AG10803 (cell line): ENCODE measurements at regions not wholly inside any gene's neighbourhood (a gene's known extent, or its start where the extent isn't known, plus 50 kb on each side); places are given as distances from the start of the nearest gene placed in this dataset.
"Not testable (repeated sequence)": the region's sequence is repeated elsewhere in the genome, so short reads cannot be mapped to it uniquely, and the experiment has no call there.

Experiments used
- DNase-seq: peaks from one replicate; pipeline ENCODE4 v3.0.0; 2010; ENCODE audit warnings: low read depth
- H3K4me3 ChIP-seq: 2 replicates; pipeline ENCODE4 v1.5.1; 2011; ENCODE audit warnings: mild to moderate bottlenecking, low read length, control low read depth
- TF ChIP-seq, protein P1 (sequence below): conservative IDR thresholded peaks from 2 replicates; pipeline ENCODE4 v1.5.1; 2011; ENCODE audit warnings: mild to moderate bottlenecking, low read length, control low read depth, inconsistent platforms

DNA sequence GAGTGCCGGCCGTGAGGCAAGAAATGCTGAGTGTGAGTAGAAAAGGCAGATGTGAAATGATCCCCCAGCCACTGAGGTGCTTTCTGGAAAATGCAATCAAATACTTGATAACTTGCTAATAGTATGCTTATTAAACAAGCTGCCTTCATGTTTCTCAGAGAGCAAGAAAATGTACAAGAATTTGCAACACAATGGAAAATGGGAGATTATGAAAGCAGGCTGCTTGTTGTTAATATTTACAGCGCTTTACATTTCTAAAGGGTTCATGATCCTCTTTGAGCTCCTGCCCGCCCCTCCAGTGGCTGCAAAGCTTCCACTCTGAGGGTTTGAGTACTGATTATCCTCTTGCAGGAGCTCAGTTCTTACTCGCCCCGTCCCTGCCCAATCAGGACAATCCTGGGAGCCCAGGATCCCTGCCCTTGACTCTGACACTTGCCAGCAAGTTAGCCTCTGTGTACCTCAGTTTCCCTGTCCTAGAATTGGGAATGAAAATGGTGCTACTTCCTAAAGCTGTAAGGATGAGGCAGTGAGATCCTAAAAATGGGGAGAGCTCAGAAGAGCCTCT, 645.1 kb downstream of the TBC1D22A start:
- no peak for DNase-seq
- H3K4me3 ChIP-seq, result no peak overlapping the region
- TF ChIP-seq, protein P1, sequence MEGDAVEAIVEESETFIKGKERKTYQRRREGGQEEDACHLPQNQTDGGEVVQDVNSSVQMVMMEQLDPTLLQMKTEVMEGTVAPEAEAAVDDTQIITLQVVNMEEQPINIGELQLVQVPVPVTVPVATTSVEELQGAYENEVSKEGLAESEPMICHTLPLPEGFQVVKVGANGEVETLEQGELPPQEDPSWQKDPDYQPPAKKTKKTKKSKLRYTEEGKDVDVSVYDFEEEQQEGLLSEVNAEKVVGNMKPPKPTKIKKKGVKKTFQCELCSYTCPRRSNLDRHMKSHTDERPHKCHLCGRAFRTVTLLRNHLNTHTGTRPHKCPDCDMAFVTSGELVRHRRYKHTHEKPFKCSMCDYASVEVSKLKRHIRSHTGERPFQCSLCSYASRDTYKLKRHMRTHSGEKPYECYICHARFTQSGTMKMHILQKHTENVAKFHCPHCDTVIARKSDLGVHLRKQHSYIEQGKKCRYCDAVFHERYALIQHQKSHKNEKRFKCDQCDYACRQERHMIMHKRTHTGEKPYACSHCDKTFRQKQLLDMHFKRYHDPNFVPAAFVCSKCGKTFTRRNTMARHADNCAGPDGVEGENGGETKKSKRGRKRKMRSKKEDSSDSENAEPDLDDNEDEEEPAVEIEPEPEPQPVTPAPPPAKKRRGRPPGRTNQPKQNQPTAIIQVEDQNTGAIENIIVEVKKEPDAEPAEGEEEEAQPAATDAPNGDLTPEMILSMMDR, result no peak

DNA sequence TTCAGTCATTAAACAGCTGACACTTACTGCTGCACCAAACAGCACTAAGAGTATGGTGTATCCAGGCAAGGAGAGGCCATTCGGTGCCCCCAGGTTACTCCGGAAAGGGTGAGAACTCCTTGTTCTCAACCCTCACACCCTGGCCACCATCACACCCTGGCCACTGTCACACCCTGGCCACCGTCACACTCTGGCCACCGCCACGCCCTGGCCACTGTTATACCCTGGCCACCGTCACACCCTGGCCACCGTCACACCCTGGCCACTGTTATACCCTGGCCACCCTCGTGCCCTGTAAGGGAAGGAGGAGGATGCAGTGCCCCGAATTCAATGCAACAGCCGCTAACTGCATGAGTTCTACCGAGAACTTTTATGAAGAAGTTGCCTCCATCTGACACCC, 644.4 kb downstream of the TBC1D22A start:
- no peak overlapping the region for H3K4me3 ChIP-seq
- DNase-seq, result no peak
- TF ChIP-seq, protein P1, result no peak

DNA sequence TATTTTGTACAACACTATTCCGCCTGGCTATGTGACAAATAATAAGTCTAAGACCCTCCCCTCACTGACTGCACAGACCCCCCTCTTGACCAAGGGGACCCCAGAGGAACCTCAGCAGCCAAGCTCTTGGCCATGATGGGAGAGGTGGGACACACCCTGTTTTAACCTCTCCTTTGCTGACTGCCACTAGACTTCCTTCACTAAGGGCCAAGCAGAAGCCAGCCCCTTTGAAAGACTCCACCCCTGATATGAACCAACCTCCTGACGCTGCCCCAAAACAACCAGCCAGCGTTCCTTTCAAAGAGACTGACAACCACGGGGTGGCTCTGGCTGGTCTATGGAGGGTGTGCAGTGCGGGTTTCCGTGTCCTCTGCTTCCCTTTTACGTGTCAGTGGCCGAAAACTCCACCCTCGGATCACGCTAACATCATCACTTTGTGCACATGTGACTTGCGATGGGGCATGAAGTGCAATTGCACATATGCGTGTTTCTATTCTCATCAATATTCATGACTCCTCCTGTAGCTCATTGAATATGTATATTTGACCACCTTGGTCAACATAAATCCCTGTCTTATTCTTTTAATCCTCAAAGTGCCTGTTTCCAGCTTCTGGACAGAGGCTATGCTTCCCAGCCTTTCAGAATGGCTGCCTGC, 643.9 kb downstream of the TBC1D22A start:
- no peak for DNase-seq
- TF ChIP-seq, protein P1, result no peak
- H3K4me3 ChIP-seq, result no peak overlapping the region

DNA sequence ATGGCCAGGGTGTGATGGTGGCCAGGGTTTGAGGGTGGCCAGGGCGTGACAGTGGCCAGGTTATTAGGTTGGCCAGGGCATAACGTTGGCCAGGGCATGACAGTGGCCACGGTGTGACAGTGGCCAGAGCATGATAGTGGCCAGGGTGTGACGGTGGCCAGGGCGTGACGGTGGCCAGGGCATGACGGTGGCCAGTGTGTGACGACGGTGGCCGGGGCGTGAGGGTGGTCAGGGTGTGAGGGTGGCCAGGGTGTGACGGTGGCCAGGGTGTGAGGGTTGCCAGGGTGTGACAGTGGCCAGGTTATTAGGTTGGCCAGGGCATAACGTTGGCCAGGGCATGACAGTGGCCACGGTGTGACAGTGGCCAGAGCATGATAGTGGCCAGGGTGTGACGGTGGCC, 642.8 kb downstream of the TBC1D22A start:
- not testable (repeated sequence) for H3K4me3 ChIP-seq, DNase-seq

DNA sequence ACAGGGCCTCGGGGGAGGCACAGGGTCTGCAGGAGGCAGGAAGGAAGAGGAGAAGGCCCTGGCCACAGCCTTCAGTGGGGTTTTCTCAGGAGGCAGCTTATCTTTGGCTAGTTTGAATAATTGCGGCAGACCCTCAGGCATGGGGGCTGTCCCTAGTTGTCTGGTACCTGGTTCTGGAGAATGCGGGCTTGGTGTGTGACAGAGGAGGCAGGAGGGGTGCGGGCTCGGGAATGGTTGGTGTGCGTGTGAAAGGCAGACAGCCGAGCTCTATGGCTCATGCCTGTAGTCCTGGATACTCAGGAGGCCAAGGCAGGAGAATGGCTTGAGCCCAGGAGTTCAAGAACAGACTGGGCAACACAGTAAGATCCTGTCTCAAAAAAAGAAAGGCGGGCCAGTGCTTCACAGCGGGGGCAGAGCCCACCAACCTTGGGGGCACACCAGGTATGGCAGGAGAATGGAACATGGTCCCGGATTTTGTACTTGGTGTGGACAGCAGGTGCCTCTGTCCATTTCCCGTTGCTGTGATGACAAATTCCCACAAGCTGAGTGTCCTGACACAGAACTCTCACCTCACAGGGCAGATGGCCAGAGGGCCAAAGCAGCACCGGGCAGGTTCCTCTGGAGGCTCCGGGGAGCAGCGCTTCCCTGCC, 640.6 kb downstream of the TBC1D22A start:
- no peak overlapping the region for H3K4me3 ChIP-seq
- no peak for DNase-seq
- TF ChIP-seq, protein P1, result no peak

DNA sequence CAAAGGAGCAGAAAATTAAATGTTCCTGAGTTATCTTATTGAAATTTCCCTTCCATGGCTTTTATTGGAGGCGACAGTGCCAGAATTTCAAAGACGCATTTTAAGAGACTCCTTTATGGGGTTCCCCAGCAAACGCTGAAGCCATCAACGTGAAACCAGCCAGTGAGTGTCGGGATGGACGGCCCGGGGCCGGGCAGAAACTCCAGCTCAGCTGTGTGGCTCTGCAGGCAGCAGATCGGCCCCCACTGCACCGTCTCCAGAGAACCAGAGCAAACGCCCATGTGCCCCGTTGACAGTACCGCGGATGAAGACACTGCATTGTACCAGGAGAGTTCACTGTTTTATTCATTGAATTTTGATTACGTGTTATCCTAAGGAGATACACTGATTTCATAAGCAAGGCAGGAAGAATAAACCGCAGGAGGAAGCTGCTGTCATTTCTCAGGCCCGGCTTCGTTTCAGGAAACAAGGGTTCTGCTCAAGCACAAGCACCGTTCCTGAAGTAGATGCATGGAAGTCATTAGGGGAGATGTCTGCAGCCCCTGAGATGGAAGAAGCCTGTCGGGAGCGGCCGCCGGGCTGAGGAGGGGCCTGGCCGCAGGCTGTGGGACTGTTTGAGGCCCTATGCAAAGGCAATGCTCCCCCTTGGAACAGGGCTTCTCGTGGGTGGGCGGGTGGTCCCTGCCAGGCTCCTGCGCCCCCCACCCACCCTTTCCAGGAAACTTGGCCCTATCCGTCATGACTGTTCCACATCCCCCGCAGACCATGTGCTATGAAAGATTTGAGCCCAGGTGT, 639.7 kb downstream of the TBC1D22A start:
- no peak overlapping the region for H3K4me3 ChIP-seq
- TF ChIP-seq, protein P1, result no peak
- peak; percentile 22 for DNase-seq

DNA sequence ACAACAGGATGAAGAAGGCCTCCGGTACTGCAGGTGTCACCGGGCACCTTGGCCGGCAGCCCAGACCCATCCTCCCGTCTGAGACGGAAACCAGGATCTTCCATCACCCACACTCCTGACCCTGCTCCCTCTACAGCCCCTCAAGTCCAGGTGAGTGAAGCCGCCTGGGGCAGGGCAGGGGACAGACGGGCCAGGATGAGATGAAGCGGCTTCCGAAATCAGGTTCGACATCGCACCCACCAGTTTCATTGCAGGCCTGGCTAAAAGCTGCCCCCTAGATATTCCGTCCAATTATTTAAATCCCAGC, 639.1 kb downstream of the TBC1D22A start:
- no peak for DNase-seq
- H3K4me3 ChIP-seq, result no peak overlapping the region
- TF ChIP-seq, protein P1, result no peak
